GM18873 (cell line): ENCODE measurements at regions not wholly inside any gene's neighbourhood (a gene's known extent, or its start where the extent isn't known, plus 50 kb on each side); places are given as distances from the start of the nearest gene placed in this dataset.

Experiments
- ATAC-seq: cut with Tn5 transposase; IDR thresholded peaks from one replicate; pipeline ENCODE4 v1.9.1; 2021; ENCODE audit warnings: mild to moderate bottlenecking, moderate library complexity, moderate number of reproducible peaks; ENCODE audit not compliant: unreplicated experiment, low FRiP score

DNA sequence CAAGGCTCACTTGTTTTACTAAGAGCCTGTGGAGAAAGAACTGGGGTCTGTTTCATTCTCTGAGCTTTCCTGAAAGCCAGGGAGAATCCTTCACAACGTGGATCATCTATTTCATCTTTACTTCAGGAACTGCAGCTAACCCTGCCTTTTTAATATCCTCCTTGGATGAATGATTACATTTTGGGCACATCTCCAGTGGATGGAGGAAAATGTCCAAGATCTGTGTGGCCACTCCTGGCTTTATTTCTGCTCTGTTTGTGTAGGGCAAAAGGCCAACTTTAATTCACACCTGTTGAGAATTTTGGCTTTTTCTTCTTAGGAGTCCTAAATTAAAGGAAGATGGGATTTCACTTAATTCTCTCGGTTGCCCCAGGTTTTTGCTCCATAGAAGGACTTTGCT lies 69.5 kb upstream of the CACNA1E start:
- no peak for ATAC-seq

DNA sequence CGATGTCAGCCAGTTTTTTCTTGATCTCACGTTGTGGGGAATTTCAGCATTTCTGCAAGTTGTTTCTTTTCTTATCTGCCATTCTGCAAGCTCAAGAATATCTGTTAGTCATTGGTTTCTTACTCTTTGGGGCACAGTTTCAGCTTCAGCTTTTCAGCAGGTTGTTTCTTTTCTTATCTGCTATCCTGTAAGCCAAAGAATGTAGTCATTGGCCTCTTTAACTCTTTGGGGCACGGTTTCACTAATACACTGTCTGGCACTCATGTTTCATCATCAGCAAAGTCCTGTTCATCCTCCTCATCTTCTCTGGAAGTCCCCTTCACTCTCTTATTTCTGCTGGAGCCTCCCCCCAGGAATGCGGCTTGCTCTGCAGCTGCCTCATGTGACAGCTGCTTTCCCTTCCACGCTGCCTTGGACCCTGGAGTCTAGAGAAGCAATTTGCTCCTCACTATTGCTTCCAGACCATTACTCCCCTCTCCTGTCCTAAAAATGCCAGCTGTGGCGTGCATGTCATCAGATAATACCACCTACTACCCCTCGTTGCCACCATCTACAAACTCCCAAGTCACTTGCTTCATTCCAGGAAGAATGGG lies 67.0 kb upstream of the CACNA1E start:
- no peak for ATAC-seq

DNA sequence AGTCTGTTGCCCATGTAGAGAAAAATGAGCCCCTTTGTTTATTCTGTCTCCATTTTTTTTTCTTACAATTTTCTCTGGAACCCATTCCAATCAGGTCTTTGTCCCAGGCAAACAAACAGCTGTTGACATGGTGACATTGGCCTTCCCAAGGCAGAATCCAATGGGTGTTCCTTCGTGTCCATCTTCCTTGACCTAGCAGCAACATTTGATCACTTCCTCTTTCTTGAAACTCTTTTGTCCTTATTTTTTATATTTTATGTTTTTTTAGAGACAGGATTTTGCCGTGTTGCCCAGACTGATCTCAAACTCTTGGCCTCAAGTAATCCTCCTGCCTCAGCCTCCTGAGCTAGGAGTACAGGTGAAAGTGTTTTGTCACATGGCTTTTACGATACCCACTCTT lies 65.4 kb upstream of the CACNA1E start:
- ATAC-seq, result no peak

DNA sequence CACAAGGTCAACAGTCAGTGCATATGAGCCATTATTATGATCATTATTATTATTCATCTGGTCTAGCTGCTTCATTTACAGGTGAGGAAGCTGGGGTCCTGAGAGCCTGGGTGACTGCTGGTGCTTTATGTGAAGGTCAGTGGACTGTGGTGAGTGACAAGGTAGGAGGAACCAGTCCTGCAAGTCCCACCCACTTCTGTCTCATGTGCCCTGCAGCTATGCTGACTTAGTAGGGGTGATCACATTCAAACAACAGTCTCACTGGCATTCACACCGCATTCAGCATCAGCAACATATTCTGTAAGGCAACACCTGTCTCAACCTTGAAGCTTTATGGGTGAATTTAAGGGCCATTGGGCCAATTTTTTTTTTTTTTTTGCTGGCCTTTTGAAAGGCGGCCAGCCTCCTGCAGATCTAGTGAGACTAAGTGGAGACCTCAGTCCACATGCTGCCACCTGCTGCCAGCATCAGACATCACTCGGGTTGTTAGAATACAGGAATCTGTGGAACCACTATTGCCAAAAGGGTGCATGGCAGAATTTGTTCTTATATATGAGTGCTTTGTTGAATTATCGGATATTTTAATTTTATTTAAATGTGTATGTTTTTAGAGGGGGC lies 59.9 kb upstream of the CACNA1E start:
- no peak for ATAC-seq

DNA sequence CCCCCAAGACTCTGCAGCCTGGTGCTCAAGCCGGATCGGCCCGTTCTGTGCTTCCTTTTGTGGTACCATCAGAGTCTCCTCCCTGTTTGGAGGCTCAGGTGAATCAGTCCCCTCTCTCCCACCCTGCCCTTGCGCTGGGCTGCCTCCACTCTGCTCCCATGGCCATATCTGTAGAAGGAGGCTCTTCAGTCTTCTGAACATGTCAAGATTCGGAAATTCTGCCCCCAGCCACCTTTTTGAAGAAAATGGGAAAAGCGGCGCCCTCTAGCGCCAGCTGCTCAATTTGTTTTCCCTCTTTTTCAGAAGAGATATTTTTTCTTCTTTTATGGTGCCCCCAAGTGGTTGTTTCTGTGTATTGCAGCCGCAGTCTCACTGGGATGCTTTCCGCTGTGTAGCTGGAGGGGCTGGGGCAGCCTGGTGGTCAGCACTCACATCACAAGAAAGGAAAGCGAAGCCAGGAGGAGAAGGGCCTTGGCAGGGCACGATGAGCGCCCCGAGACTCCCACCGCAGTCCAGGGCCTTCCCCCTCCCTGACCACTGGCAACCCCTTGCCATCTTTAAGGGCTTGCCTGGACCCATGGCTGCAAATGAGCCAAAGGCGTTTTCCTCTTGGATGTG lies 58.4 kb upstream of the CACNA1E start:
- no peak for ATAC-seq

DNA sequence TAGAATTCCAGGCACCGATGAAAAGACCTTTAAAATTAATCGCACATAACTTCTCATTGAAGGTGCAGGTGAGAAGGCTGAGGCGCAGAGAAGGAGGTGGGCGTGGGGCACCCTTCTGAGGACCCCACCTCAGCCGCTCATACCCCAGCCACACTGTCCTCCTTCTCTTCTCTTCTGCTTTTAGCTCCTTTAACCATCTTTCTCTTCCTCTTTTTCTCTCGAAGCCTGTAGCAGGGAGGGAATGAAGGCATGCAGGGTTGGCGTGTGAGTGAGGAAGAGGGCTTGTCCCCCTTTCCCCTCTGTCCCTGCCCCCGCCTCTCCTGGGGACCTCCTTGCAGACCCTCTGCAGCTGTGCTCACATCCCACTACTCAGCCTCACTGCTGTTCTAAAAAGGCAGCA lies 57.8 kb upstream of the CACNA1E start:
- no peak for ATAC-seq

DNA sequence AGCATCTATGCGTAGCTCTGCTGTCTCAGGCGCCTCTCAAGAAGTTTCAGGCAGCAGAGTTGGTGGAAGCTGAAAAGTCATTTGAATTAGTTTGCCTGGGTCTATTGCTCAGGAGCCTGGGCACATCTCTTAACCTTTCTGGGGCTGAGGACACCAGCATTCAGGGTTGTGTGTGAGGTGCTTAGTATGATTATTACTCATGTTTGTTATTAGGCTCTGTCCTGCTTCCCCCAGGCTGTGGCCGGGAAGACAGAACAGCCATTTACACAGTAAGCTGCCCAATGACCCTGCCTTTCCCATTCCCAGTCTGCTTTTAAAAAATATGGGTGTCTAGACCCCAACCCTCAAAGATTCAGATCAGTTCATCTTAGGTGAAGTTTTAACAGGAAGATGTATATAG lies 53.9 kb upstream of the CACNA1E start:
- ATAC-seq, result no peak

DNA sequence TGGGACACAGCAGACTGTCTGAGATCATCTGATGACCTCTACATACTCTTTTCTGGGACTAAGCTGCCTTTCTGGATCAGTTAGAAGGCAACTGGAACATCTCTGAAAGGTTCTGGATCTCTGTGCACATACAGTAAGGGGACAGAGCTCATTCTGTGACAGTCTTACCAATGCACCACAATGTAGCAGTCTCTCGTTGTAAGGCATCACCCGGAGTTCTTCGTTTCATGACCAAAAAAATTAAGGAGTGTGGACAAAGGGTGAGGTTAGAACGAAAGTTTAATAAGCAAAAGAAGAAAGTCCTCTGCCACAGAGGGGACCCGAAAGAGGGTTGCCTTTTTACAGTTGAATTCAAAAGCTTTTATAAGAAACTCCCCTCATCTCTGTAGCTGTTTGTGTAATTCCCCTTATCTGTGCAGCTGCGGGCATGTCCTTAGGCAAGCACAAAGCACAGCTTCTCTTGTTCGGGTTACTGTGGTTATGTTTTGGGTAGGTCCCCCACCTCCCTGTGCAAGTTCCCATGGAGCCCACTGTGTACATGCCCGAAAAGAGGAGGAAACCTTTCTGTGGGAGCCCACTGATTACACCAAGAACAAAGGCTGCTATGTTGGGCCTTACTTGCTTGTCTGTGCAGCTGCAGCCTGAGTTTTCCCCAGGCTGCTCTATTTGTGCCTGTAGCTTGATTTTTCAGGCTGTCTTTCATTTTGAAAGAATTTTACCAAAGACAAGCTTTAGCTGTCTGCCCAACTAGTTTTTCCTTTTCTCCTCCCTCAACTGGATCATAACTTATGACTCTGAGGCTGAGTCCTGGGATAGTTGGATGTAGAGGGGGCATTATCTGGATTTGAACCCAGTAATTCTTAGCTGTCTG lies 53.1 kb upstream of the CACNA1E start:
- no peak for ATAC-seq
